Activated CD8-positive, alpha-beta T cell treated with anti-CD3 and anti-CD28 coated beads for 36 hours (primary cell): ENCODE measurements at regions not wholly inside any gene's neighbourhood (a gene's known extent, or its start where the extent isn't known, plus 50 kb on each side); places are given as distances from the start of the nearest gene placed in this dataset.

Source experiments
- ATAC-seq: fragments of 200-7000 bp; cut with Tn5 transposase; one replicate; pipeline ENCODE4 v1.10.0; 2021; ENCODE audit warnings: mild to moderate bottlenecking, moderate library complexity
- CTCF ChIA-PET: fragments of 350-600 bp; sonication (Branson Sonifier 250); formaldehyde crosslinking; loops from one replicate; lab custom pipeline; 2021; ENCODE audit warnings: antibody characterized with exemption; lab: Charles Lee
- POLR2A ChIA-PET: fragments of 350-600 bp; sonication (Branson Sonifier 250); formaldehyde crosslinking; loops from one replicate; lab custom pipeline; 2021; ENCODE audit warnings: antibody characterized with exemption; lab: Charles Lee
- DNase-seq: peaks from one replicate; pipeline ENCODE4 v3.0.0-alpha.2; 2020
- H3K27ac Mint-ChIP-seq: one replicate; pipeline ENCODE4 v1.8.0; 2021; ENCODE audit warnings: mild to moderate bottlenecking, mixed read lengths
- H3K27me3 Mint-ChIP-seq: one replicate; pipeline ENCODE4 v1.8.0; 2021; ENCODE audit warnings: mixed read lengths
- H3K36me3 Mint-ChIP-seq: one replicate; pipeline ENCODE4 v1.8.0; 2021; ENCODE audit warnings: low read depth, mixed read lengths
- H3K4me1 Mint-ChIP-seq: one replicate; pipeline ENCODE4 v1.8.0; 2021; ENCODE audit warnings: low read depth, mixed read lengths
- H3K4me3 Mint-ChIP-seq: one replicate; pipeline ENCODE4 v1.8.0; 2021; ENCODE audit warnings: mild to moderate bottlenecking, moderate library complexity, mixed read lengths
- H3K9me3 Mint-ChIP-seq: one replicate; pipeline ENCODE4 v1.8.0; 2021; ENCODE audit warnings: mixed read lengths
- CTCF ChIP-seq: fragments of 200-600 bp; IDR thresholded peaks from one replicate; pipeline ENCODE4 v1.8.0; 2022; ENCODE audit warnings: antibody characterized with exemption, mild to moderate bottlenecking
- intact Hi-C: fragments of 100-400 bp; cut with micrococcal nuclease; formaldehyde crosslinking; loops from one replicate; pipeline ENCODE4 v1.10.0; 2022

GRCh38 chr10:111545861-111546605 is 469.2 kb downstream of the ADRA2A start:
- Mint-ChIP-seq H3K27me3 (no peaks in the 10 kb centered on the region), H3K9me3 (no peaks in the 10 kb centered on the region), H3K4me1 (no peaks in the 10 kb centered on the region), H3K4me3 (no peak overlapping the region), H3K36me3 (no peaks in the 10 kb centered on the region), H3K27ac (no peak overlapping the region)
- ATAC-seq (no peak), DNase-seq (no peak)
- ChIA-PET POLR2A (no interaction called here), CTCF (no interaction called here)
- intact Hi-C loops: no loop called here
- no peak for TF ChIP-seq CTCF

- DNase-seq (no peak), ATAC-seq (no peak)
- Mint-ChIP-seq H3K27me3 (no peaks in the 10 kb centered on the region), H3K27ac (no peak overlapping the region), H3K4me1 (no peaks in the 10 kb centered on the region), H3K9me3 (no peaks in the 10 kb centered on the region), H3K4me3 (no peak overlapping the region), H3K36me3 (no peaks in the 10 kb centered on the region)
- POLR2A ChIA-PET: no interaction called here
- TF ChIP-seq CTCF: no peak
- CTCF ChIA-PET: interaction anchor here (1.2 kb wide), 1 partner anchor 51 kb away, joined by 3 read pairs; no protein-coding TSS in a partner anchor
- intact Hi-C loops: no loop called here
These were observed 471.4 kb downstream of the ADRA2A start for GRCh38 chr10:111548084-111548726.

GRCh38 chr10:111551001-111551400 is 474.2 kb downstream of the ADRA2A start:
- Mint-ChIP-seq H3K36me3 (no peaks in the 10 kb centered on the region), H3K27me3 (no peaks in the 10 kb centered on the region), H3K27ac (no peak overlapping the region), H3K9me3 (no peaks in the 10 kb centered on the region), H3K4me3 (no peak overlapping the region), H3K4me1 (no peaks in the 10 kb centered on the region)
- DNase-seq (no peak), ATAC-seq (no peak)
- TF ChIP-seq CTCF: no peak
- POLR2A ChIA-PET: no interaction called here
- intact Hi-C loops: no loop called here
- CTCF ChIA-PET: no interaction called here

- CTCF ChIA-PET: no interaction called here
- POLR2A ChIA-PET: no interaction called here
These were observed 479.8 kb downstream of the ADRA2A start for GRCh38 chr10:111556666-111557065.

More at GRCh38 chr10:111556666-111557065, 479.8 kb downstream of the ADRA2A start:
- H3K36me3 Mint-ChIP-seq: no peaks in the 10 kb centered on the region
- no peaks in the 10 kb centered on the region for H3K27me3 Mint-ChIP-seq
- H3K4me1 Mint-ChIP-seq: no peaks in the 10 kb centered on the region
- no peak for TF ChIP-seq CTCF
- no peaks in the 10 kb centered on the region for H3K9me3 Mint-ChIP-seq
- intact Hi-C loops: no loop called here
- ATAC-seq (no peak), DNase-seq (no peak)
- no peak overlapping the region for H3K4me3 Mint-ChIP-seq
- H3K27ac Mint-ChIP-seq: no peak overlapping the region
